ENCODE measurements at regions not wholly inside any gene's neighbourhood (a gene's known extent, or its start where the extent isn't known, plus 50 kb on each side); places are given as distances from the start of the nearest gene placed in this dataset.
"Not testable (repeated sequence)": the region's sequence is repeated elsewhere in the genome, so short reads cannot be mapped to it uniquely, and the experiment has no call there.

GRCh38 chr2:589281-590130 lies 87.7 kb downstream of the TMEM18 start:
- peaks cover 3 to 7% (median 6%) of the 10 kb centered on the region in 3 donors for H3K27me3 Mint-ChIP-seq (ENCODE audit: low read depth in 3 of 3)

GRCh38 chr2:588074-588645 lies 89.0 kb downstream of the TMEM18 start:
- DNase-seq: no peak
- Mint-ChIP-seq H3K27me3 (ENCODE audit: low read depth in 3 of 3) (peaks cover 5 to 6% (median 5%) of the 10 kb centered on the region in 3 donors), H3K4me1 (peaks cover 12% of the 10 kb centered on the region in 2 donors), H3K36me3 (no peaks in the 10 kb centered on the region), H3K9me3 (no peaks in the 10 kb centered on the region), H3K27ac (no peak overlapping the region), H3K4me3 (no peak overlapping the region)

More at GRCh38 chr2:589281-590130, 87.7 kb downstream of the TMEM18 start:
- DNase-seq: no peak
- no peaks in the 10 kb centered on the region for H3K36me3 Mint-ChIP-seq
- no peaks in the 10 kb centered on the region for H3K9me3 Mint-ChIP-seq
- no peak overlapping the region for H3K27ac Mint-ChIP-seq
- H3K4me3 Mint-ChIP-seq: no peak overlapping the region
- peaks cover 12% of the 10 kb centered on the region in 2 donors for H3K4me1 Mint-ChIP-seq

- H3K27ac Mint-ChIP-seq: no peak overlapping the region
- peaks cover 5 to 6% (median 5%) of the 10 kb centered on the region in 3 donors for H3K27me3 Mint-ChIP-seq (ENCODE audit: low read depth in 3 of 3)
- H3K36me3 Mint-ChIP-seq: no peaks in the 10 kb centered on the region
- H3K9me3 Mint-ChIP-seq: no peaks in the 10 kb centered on the region
- no peak overlapping the region for H3K4me3 Mint-ChIP-seq
- H3K4me1 Mint-ChIP-seq: peaks cover 12% of the 10 kb centered on the region in 2 donors
- DNase-seq: no peak
These were observed 89.9 kb downstream of the TMEM18 start for GRCh38 chr2:587087-587960.

- no peaks in the 10 kb centered on the region for H3K36me3 Mint-ChIP-seq
- H3K4me1 Mint-ChIP-seq: peaks cover 12% of the 10 kb centered on the region in 2 donors
- H3K9me3 Mint-ChIP-seq: no peaks in the 10 kb centered on the region
- H3K4me3 Mint-ChIP-seq: no peak overlapping the region
- H3K27me3 Mint-ChIP-seq (ENCODE audit: low read depth in 3 of 3): peaks cover 5 to 10% (median 5%) of the 10 kb centered on the region in 3 donors
- no peak for DNase-seq
- H3K27ac Mint-ChIP-seq: no peak overlapping the region
These were observed 90.5 kb downstream of the TMEM18 start for GRCh38 chr2:586641-587076.

- DNase-seq: peak; percentile 56 to 70 (median 56)
- H3K9me3 Mint-ChIP-seq: no peaks in the 10 kb centered on the region
These were observed 92.1 kb downstream of the TMEM18 start for GRCh38 chr2:584863-585823.

GRCh38 chr2:583666-584065 lies 93.5 kb downstream of the TMEM18 start:
- peaks cover 12% of the 10 kb centered on the region in 2 donors for H3K4me1 Mint-ChIP-seq
- H3K27ac Mint-ChIP-seq: no peak overlapping the region
- DNase-seq: no peak
- H3K9me3 Mint-ChIP-seq: no peaks in the 10 kb centered on the region
- no peak overlapping the region for H3K4me3 Mint-ChIP-seq
- H3K36me3 Mint-ChIP-seq: no peaks in the 10 kb centered on the region
- peaks cover 5 to 12% (median 7%) of the 10 kb centered on the region in 3 donors for H3K27me3 Mint-ChIP-seq (ENCODE audit: low read depth in 3 of 3)

More at GRCh38 chr2:584863-585823, 92.1 kb downstream of the TMEM18 start:
- peaks cover 12% of the 10 kb centered on the region in 2 donors for H3K4me1 Mint-ChIP-seq
- peak overlapping the region in 2 of 6 donors; percentile 45 to 49 for H3K27ac Mint-ChIP-seq
- H3K27me3 Mint-ChIP-seq (ENCODE audit: low read depth in 3 of 3): peaks cover 5 to 12% (median 7%) of the 10 kb centered on the region in 3 donors
- H3K4me3 Mint-ChIP-seq: peak overlapping the region; percentile 52 to 88 (median 72)
- H3K36me3 Mint-ChIP-seq: no peaks in the 10 kb centered on the region

- Mint-ChIP-seq H3K27me3 (ENCODE audit: low read depth in 3 of 3) (peaks cover 5 to 14% (median 5%) of the 10 kb centered on the region in 3 donors), H3K9me3 (no peaks in the 10 kb centered on the region), H3K4me3 (no peak overlapping the region), H3K4me1 (peaks cover 12% of the 10 kb centered on the region in 2 donors), H3K27ac (no peak overlapping the region), H3K36me3 (no peaks in the 10 kb centered on the region)
- DNase-seq: no peak
These were observed 94.2 kb downstream of the TMEM18 start for GRCh38 chr2:582792-583528.

- H3K36me3 Mint-ChIP-seq, H3K4me3 Mint-ChIP-seq, H3K27ac Mint-ChIP-seq, H3K9me3 Mint-ChIP-seq, DNase-seq: not testable (repeated sequence)
- peaks cover 12% of the 10 kb centered on the region in 2 donors for H3K4me1 Mint-ChIP-seq
- H3K27me3 Mint-ChIP-seq (ENCODE audit: low read depth in 3 of 3): peaks cover 2 to 14% (median 8%) of the 10 kb centered on the region in 3 donors
These were observed 94.9 kb downstream of the TMEM18 start for GRCh38 chr2:582289-582688.

- no peak for DNase-seq
- Mint-ChIP-seq H3K27ac (no peak overlapping the region), H3K4me3 (no peak overlapping the region), H3K27me3 (ENCODE audit: low read depth in 3 of 3) (peaks cover under 1 to 14% (median 12%) of the 10 kb centered on the region in 3 donors), H3K4me1 (peaks cover 3 to 4% of the 10 kb centered on the region in 2 donors), H3K36me3 (peaks cover 0 to 10% (median 0%) of the 10 kb centered on the region in 3 donors), H3K9me3 (peaks cover 0 to 11% (median 3%) of the 10 kb centered on the region in 6 donors)
These were observed 97.2 kb downstream of the TMEM18 start for GRCh38 chr2:579961-580360.

- Mint-ChIP-seq H3K4me3 (peak overlapping the region in 1 of 5 donors; percentile 35), H3K27ac (no peak overlapping the region), H3K36me3 (peaks cover 0 to 10% (median 0%) of the 10 kb centered on the region in 3 donors), H3K4me1 (no peaks in the 10 kb centered on the region), H3K27me3 (ENCODE audit: low read depth in 3 of 3) (peaks cover 3 to 15% (median 12%) of the 10 kb centered on the region in 3 donors), H3K9me3 (peaks cover 0 to 11% (median 3%) of the 10 kb centered on the region in 6 donors)
- peak in 1 of 3 donors; percentile 30 for DNase-seq
These were observed 97.8 kb downstream of the TMEM18 start for GRCh38 chr2:579351-579886.

GRCh38 chr2:576292-576691 lies 100.9 kb downstream of the TMEM18 start:
- no peak for DNase-seq
- Mint-ChIP-seq H3K9me3 (peaks cover 0 to 14% (median 5%) of the 10 kb centered on the region in 6 donors), H3K4me3 (no peak overlapping the region), H3K36me3 (peaks cover 0 to 10% (median 5%) of the 10 kb centered on the region in 3 donors), H3K4me1 (no peaks in the 10 kb centered on the region), H3K27me3 (ENCODE audit: low read depth in 3 of 3) (peaks cover 7 to 16% (median 12%) of the 10 kb centered on the region in 3 donors), H3K27ac (no peak overlapping the region)
